EL (cell line): ENCODE measurements at regions not wholly inside any gene's neighbourhood (a gene's known extent, or its start where the extent isn't known, plus 50 kb on each side); places are given as distances from the start of the nearest gene placed in this dataset.
"Not testable (repeated sequence)": the region's sequence is repeated elsewhere in the genome, so short reads cannot be mapped to it uniquely, and the experiment has no call there.

Experiments used
- DNase-seq: peaks from one replicate; pipeline ENCODE4 v3.0.0-alpha.2; 2016

DNA sequence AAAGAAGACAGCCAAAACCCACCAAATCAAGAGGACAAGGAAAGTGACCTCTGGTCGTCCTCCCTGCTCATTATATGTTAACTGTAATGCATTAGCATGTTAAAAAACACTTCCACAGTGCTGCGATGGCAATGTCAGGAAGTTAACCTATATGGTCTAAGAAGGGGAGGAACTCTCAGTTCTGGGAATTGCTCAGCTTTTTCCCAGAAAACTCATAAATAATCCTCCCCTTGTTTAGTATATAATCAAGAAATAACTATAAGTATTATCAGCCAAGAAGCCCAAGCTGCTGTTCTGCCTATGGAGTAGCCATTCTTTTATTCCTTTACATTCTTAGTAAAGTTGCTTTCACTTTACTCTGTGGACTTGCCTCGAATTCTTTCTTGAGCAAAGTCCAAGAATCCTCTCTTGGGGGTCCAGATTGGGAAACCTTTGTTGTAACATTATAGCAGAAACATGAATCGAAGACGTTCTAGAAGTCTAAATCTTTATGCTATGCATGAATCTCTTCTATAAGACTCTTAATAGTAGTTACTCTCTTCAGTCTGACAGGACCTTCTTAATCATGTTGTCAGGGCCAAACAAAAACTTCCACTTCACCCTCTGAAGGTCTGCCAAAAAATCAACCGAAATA, 110.0 kb upstream of the VANGL1 start:
- DNase-seq, result no peak

DNA sequence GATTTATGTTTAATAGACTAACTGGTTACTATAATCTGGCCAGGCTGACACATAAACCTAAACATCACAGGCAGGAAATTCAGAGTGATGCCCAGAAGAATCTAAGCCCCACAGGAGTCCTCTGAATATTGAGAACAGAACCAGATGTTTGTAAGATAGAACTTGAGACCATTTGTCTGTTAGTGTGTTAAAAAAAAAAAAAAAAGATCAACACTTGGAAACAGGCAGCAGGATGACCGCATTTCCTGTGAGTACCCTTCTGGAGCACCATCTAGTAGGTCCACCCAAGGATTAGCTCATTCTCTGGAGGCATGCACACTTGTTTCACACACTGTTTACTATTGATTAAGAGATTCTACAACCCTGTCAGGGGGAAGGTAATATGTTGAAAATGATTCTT, 111.4 kb upstream of the VANGL1 start:
- peak; percentile 87 for DNase-seq

DNA sequence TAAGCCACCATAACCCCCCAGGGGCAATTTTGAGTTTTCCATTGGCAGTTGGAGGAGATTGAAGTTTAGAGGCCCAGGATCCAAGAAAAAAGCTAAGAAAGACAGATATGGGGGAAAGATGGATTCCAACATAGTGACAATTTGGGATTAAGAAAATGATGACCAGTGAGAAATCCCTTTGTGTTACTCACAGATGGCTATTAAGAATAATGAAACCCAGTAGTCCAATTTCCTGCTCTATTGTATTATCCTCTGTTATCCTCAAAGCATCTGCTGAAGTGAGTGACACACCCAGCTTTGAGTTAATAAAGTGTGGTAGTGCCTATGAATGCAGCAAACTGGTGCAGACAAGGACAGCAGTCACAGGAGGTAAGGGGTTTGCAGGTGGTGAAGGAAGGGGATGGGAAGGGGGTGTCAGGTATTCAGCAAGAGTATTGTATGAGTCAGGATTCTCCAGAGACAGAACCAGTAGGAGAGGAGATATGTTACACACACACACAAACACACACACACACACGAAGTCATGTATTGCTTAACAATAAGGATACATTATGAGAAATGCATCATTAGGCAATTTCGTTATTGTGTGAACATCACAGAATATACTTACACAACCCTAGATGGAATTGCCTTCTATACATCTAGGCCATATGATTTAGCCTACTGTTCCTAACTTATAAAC, 112.4 kb upstream of the VANGL1 start:
- DNase-seq, result no peak

DNA sequence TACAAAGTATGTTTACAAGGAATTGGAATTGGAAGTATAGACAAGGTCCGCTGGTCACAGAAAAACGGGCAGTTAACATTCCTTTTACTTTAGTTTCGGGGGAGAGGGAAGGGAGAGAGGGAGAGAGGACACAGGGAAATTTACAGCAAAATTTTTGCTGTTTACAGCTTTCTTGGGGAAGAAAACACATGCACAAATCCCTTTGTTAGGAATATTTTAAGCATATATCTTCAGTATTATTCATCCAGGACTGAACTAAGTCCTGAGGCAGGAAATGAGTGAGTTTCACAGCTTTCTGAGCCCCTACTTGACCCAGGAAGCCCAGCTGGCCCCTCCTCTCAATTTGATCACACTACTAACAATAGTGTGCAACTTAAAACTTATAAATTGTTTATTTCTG, 113.4 kb upstream of the VANGL1 start:
- DNase-seq, result not testable (repeated sequence)

DNA sequence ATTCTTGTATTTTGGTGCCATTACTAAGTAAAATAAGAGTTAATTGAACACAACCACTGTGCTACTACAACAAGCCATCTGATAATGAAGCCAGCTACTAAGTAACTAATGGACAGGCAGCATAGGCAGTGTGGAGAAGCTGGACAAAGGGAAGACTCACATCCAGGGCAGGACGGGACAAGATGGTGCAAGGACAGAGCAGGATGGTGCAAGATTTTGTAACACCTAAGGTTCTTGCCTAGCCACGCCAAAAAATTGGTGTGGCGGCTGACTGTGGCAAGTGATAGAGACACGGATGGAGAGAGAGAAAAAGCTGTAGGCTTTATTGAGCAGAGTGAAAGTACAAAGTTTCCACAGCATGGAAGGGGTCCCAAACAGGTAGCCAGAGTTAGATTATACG, 114.0 kb upstream of the VANGL1 start:
- DNase-seq, result no peak

DNA sequence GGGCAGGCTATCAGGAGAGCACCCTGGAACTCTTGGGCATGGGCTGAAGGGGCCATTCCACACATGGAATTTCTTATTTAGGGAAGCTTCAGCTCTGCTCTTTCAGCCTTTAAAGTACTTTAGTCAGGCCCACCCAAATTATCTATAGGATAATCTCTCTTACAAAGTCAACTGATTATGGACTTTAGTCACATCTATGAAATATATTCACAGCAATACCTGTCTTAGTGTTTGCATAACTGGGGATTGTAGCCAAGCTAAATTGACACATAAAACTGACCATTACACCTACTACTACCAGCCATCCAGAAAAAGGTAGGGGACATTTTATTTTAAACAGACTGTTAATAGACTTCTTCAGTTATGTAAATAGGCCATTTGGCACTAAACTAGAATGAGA, 114.9 kb upstream of the VANGL1 start:
- DNase-seq, result no peak

DNA sequence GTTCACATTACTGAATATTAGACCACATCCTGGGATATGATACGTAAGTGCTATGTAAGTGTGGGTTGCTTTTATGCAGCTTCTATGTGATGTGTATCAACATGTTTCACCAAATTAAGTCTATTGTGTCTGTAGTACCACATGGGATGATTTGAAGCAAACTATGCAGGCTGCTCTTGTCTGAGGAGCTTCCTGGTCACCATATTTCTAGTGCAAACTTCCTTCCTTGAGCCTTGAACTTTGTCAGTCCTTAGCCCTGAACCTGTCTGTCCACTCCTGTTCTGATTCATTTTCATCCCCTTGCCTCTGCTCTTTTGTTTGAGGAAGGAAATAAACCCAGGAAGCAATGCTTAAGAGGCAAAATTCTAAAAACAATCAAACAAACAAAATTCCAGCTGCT, 117.5 kb upstream of the VANGL1 start:
- DNase-seq, result no peak

DNA sequence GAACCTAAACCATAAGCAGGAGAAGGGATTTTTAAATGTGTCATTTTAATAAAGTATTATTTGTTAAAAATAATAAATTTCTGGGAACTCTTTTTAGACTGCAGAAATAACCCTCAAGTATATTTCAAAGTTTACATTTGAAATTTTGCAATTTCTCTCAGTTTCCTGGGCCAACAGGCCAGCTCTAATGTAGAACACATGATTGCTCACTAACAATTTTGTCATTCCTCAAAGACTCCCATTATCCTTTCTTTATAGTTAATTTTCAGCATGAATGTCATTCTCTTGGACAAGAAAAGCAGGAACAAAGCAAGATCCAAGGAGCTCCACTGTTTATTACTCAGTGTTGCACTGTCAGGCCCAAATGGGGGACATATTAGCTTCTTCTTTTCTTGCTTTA, 119.4 kb upstream of the VANGL1 start:
- no peak for DNase-seq

DNA sequence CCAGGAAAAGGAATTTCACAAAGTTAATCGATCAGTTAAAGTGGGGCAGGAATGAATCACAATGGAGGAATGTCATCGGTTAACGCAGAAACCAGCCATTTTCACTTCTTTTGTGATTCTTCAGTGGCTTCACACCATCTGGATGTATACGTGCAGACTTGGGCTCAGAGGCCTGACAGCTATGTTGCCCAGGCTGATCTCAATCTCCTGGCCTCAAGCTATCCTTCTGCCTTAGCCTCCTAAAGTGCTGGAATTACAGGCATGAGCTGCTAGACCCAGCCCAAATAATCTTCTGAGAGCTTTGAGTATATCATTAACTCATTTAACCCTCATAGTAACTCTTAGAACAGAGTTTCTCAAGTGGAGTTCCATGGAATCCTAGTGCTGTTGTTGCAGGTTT, 126.5 kb upstream of the VANGL1 start:
- DNase-seq, result no peak

DNA sequence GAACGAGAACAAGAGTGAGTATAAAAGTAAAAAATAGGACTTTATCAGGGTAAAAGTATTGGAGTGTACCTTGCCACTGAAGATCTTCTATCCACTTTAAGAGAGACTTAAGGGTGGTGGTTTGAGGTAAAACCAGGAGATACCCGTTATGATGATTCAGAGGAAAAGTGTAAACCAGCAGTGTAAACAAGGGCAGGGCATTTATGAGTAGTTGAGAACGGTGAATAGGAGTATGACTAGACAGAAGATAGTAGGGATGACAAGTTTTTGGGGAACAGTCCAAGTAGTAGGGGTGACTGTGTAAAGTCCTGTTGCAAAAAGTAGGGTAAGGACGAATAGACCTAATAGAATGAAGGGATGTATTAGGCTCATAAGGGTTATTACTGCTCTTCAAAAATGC, 131.5 kb upstream of the VANGL1 start:
- DNase-seq, result not testable (repeated sequence)

DNA sequence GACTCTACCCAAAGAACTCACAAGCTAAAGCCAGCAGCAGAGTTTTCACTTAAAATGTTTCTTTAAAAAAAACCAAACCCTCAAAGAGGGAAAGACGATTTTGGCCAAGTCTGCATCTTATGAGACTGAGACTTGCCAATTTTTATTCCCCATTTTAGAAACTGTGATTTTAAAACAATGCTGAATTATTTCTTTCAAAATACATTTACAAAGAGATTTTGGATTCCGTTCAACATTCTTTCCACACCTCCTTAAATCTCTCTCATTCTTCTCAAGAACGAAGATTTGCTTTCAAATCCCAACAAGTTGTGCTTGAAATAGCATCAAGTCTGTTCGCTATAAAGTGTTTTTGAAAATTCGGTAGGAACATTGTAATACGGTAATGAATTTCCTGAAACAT, 133.9 kb upstream of the VANGL1 start:
- no peak for DNase-seq

DNA sequence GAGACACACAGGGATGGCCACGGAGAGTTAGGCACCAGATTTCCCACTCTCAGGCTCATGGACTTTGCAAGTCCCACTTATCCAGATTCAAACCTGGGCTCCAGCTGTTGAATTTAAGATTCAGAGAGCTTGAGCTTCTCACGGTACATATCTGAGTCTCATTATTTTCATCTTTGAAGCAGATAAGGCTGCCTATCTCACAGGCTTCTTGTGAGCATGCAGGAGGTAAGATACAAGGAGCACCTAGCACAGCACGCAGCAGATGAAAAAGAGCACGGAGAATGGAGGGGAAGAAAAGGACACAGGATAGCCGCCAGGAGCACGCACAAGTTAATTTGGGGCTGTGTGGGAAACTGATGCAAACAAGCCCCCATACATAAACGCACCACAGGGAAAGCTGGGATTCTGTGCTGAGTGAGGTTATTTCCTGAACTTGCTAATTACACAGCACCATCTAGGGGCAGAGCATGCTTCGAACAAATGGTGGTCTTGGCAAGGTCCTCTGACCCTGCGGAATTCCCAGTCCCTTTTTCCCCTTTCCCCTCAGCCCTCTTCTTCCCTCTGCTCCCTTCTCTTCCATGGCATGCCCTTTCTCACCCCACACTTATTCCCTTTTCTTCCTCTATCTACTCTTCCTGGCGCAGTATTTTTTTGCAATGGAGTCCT, 134.7 kb upstream of the VANGL1 start:
- peak; percentile 73 for DNase-seq

DNA sequence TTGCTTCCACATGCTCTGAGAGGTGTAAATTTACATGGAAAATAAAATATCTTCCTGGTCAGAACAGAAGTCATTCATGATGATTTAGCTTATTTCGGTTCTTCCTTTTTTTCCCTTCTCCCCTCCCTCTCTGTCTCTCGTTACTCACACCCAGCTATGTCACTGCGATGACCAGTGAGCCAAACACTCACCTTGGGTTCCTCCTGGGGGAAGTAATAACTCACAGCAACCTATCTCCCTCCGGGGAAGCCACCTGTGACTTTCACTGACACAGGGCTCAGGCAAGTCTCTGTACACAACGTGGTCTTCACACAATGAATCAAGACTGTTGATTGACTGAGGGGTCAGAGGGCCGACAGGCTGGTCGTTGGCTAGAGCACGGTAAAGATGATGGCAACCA, 135.3 kb upstream of the VANGL1 start:
- DNase-seq, result no peak

DNA sequence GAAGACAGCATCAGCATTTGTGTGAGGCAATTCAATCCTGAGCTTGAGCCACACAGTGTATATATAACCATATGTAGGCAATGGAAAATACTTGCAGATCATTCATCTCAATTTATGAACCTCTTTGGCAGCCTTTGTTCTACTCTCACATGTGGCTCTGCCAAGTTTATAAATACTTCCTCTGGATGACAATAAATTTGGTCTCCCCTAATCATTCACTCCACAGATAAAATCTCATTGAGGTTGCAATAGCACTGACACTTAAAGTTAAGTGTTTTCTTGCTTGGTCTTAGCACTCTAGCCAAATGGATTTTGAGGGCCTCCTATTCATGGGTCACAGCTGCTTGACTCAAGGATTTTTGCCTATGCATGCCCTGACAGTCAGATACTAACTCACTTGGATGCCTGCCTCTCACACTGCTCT, 136.6 kb upstream of the VANGL1 start:
- no peak for DNase-seq

DNA sequence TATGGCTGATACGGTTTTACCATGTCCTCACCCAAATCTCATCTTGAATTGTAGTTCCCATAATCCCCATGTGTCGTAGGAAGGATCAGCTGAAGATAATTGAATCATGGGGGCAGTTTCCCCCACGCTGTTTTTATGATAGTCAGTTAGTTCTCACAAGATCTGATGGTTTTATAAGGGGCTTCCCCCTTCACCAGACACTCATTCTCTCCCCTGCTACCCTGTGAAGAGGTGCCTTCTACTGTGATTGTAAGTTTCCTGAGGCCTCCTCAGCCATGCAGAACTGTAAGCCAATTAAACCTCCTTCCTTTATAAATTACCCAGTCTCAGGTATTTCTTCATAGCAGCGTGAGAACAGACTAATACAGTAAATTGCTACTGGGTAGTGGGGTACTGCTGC, 139.6 kb upstream of the VANGL1 start:
- not testable (repeated sequence) for DNase-seq

DNA sequence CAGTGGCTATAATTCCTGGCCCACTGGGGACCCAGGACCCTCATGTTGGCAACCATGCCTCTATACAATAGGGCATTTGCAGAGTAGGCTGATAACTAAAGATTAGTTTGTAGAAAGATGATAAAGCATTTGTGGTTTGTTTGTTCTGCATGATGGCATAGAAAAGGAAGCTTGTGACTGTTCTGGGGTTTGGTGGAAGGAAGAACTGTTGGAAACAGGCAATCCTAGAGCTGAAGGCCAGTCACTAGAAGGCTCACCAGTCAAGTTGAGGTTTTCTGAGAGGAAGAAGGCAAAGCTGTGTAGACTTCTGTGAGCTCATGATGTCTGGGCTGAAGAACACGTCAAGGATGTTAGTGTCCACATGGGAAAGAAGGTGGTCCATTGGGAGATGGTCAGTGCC, 140.3 kb upstream of the VANGL1 start:
- no peak for DNase-seq

DNA sequence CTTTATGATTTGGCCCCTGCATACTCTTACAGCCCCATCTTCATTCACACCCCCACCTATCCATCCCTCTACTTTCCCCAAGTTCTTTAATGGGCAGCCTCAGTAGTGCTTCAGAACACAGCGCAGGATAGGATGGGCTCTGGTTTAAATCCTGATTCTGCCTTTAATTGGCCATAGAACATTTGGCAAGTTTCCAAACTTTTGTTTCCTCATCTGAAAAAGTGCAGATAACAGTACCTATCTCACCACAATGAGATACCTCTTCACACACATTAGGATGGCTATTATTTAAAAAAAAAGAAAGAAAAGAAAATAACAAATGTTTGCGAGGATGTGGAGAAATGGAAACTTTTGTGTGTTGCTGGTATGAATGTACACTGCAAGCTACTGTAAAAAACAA, 142.5 kb upstream of the VANGL1 start:
- DNase-seq, result no peak

DNA sequence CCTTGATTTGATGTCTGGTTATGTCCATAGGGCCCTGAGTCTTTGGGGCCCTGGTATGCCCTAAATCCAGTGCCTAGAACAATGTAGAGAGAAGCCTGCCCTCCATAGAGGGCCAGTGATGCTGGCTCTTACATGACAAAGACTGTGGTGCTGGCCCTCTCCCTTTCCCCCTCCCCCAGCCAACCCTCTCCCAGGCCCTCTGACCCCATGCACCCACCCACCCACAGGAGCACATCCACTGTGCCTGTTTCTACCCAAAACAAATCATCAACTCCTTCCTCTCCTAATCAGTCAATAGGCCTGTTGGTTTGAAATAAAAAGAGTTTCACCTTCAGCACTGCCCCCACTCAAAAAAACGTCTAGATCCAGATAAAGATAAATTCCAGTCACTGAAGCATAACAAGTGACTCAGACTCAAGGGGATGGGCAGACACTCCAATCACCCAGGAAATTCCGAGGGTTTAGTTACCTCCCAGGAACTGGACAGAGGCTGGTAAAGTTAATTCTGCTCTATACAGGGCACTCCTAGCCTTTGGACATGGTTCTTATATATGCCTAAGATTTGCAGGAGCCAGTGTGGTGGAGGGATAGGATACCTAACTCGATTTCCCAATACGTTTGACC, 144.8 kb upstream of the VANGL1 start:
- peak; percentile 93 for DNase-seq

DNA sequence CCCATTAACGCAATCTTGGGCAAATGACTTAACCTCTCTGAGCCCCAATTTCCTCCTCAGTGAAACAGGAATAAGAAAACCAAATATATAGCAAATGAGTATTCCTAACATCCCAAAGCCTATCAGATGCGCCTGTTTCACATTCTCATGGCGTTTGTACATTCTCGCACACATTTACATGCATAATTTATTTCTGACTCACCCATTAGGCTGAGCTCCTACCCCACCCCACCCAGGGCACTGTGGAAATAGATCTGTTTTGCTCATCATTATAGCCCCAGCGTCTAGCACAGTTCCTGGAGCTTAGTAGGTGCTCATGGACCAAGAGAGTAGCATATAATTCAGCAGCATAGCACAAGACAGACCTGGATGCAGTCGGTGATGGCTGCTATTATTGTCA, 146.1 kb upstream of the VANGL1 start:
- peak; percentile 95 for DNase-seq

DNA sequence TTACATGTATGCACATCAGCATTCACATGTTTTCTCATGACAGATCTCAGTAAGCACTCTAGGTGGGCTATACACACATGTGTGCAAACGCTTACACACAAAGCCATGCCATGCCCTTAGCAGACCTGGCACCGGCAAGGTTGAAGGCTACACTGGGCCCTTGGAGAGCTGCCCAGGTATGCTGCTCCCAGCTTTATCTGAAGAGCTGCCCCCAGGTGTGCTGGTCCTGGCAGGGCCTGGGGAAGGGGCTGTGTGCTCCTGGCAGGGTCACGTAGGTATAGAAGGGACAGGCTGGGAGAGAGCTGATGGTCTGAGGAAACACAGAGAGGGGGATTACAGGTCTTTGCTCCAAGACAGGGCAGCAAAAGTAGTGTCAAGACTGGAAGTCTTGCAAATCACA, 146.7 kb upstream of the VANGL1 start:
- DNase-seq, result no peak

DNA sequence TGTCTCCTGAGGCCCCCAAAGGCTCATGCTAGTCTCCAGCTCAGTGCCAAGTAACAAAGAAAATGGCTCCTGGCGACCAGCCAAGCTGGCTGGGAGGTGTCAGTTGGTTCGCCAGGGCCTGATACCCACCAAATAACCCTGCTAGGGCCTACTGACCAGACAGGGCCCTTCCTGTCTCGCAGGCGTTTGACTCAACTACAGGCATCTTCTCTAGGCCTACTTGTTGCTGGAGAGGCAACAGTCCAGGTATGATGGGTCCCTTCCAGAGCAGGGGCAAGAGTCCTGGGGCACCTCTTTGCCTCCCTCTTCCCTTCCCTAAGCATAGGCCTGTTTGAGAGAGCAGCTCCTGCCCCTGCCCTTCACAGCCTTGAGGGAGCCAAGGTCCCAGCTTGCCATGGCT, 147.9 kb upstream of the VANGL1 start:
- no peak for DNase-seq

DNA sequence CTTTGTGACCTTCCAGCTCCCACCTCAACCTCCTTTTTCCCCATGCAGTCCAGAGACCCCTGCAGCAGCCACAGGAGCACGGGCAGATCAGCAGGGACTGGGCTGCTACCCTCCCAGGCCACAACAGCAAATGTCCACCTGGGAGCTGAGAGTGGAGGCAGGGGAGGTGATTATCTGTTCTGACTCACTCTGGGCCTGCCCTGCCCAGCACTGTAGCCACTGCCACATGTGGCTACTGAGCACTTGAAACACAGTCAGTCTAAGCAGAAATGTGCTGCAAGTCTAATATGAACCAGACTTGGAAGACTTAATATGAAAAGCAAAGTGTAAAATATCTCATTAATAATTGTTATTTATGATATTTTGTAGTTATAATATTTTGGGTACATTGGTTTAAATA, 148.9 kb upstream of the VANGL1 start:
- DNase-seq, result peak; percentile 63

DNA sequence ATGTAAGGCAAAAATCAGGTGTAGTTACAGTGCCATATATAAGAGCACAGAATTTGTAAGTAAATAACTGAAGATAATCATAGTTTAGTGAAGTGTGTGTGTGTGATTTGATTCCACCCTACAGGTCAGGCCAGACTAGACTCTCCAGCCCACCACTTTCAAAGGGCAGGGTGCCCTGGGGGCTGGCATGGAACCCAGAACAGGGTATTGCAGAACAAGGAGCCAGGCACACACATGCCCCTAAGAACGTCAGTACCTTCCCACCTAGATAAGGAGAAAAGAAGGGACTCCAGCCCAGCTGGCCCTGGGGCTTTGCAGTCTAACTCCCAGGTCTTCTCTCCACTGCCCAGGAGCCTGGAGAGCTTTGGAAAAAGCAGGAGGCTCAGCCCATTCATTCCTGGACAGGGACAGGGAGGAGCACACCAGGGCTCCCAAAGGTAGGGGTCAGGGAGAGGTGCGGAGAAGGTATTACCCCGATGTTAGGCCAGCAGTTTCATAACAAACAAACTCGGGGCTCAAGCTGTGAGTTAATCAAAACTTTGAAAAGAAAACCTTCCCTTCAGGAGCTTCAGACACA, 149.7 kb upstream of the VANGL1 start:
- no peak for DNase-seq
